HL-60 (cell line): ENCODE measurements at regions not wholly inside any gene's neighbourhood (a gene's known extent, or its start where the extent isn't known, plus 50 kb on each side); places are given as distances from the start of the nearest gene placed in this dataset.

Experiments
- DNase-seq, 2 experiments: peaks; one replicate each; pipeline ENCODE4 v3.0.0-alpha.2; 2010 to 2020; ENCODE audit warnings: low read depth in 1 of 2, low spot score in 1 of 2
- H3K27ac ChIP-seq: fragments of 250-450 bp; sonication (Bioruptor Pico); replicated peaks from 2 replicates; pipeline ENCODE4 v1.5.1; 2020; ENCODE audit warnings: mild to moderate bottlenecking, moderate library complexity
- H3K27me3 ChIP-seq: fragments of 250-450 bp; sonication (Bioruptor Pico); 2 replicates; pipeline ENCODE4 v1.5.1; 2021; ENCODE audit warnings: mild to moderate bottlenecking, moderate library complexity; ENCODE audit not compliant: insufficient read depth, poor library complexity, severe bottlenecking
- H3K4me3 ChIP-seq: replicated peaks from 2 replicates; pipeline ENCODE4 v1.5.1; 2011; ENCODE audit warnings: mild to moderate bottlenecking, control low read depth, low read length; ENCODE audit not compliant: insufficient read depth
- GABPA ChIP-seq: IDR thresholded peaks from 2 replicates; pipeline ENCODE4 v1.6.1; 2012; ENCODE audit warnings: low read depth
- POLR2AphosphoS5 ChIP-seq: IDR thresholded peaks from 2 replicates; pipeline ENCODE4 v1.6.1; 2012; ENCODE audit warnings: low read depth
- REST ChIP-seq: IDR thresholded peaks from 2 replicates; pipeline ENCODE4 v1.6.1; 2012; ENCODE audit warnings: low read depth; ENCODE audit not compliant: insufficient replicate concordance
- SPI1 ChIP-seq: IDR thresholded peaks from 2 replicates; pipeline ENCODE4 v1.6.1; 2012; ENCODE audit warnings: low read depth, mild to moderate bottlenecking, borderline replicate concordance
- TF ChIP-seq, protein P1 (sequence below): IDR thresholded peaks from one replicate; pipeline ENCODE4 v1.5.1; 2011; ENCODE audit warnings: low read length, control low read depth, inconsistent platforms; ENCODE audit not compliant: insufficient read depth

DNA sequence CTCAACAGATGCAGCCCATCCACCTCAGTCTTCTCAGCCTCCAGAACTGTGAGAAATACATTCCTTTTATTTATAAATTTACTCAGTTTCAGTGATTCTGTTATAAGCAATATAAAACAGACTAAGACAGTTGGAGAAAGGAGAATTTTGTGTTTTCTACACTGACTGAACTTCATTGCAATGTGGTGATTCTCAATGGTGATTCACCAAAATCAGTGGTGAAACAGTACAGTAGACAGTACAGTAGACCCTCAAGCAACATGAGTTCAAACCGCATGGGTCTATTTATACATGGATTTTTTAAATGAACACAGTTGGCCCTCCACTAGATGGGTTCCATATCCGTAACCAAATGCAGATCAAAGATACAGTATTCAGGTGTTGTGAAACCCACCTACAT lies 403.1 kb upstream of the TGFBR2 start:
- Histone ChIP-seq H3K27me3 (no peaks in the 10 kb centered on the region), H3K27ac (no peak overlapping the region)

DNA sequence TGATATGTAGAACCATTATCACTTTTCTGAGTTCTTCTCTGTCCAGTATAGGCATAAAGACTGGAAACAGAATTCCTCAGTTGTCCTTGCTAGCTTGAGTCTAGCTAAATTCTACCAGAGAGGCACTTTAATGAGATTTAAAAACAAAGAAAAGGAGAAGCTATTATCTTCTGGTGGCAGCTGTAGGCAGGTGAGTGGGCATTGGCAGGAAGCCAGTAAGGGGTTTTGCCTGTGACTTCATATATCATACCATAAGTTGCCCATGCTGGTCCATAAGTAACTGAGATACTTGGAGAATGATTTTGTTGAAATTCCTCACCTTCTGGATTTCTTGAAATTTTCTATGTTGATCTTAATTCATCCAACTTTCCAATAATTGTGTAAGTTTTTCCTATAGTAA lies 402.3 kb upstream of the TGFBR2 start:
- TF ChIP-seq REST (no peak), SPI1 (no peak), GABPA (no peak), POLR2AphosphoS5 (no peak)
- TF ChIP-seq, protein P1, sequence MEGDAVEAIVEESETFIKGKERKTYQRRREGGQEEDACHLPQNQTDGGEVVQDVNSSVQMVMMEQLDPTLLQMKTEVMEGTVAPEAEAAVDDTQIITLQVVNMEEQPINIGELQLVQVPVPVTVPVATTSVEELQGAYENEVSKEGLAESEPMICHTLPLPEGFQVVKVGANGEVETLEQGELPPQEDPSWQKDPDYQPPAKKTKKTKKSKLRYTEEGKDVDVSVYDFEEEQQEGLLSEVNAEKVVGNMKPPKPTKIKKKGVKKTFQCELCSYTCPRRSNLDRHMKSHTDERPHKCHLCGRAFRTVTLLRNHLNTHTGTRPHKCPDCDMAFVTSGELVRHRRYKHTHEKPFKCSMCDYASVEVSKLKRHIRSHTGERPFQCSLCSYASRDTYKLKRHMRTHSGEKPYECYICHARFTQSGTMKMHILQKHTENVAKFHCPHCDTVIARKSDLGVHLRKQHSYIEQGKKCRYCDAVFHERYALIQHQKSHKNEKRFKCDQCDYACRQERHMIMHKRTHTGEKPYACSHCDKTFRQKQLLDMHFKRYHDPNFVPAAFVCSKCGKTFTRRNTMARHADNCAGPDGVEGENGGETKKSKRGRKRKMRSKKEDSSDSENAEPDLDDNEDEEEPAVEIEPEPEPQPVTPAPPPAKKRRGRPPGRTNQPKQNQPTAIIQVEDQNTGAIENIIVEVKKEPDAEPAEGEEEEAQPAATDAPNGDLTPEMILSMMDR = no peak
- Histone ChIP-seq H3K27ac (no peak overlapping the region), H3K4me3 (no peak overlapping the region), H3K27me3 (no peaks in the 10 kb centered on the region)
- DNase-seq = no peak

More for the DNA sequence above, 403.1 kb upstream of the TGFBR2 start:
- no peak for DNase-seq
- H3K4me3 ChIP-seq = no peak overlapping the region
- no peak for TF ChIP-seq GABPA
- TF ChIP-seq SPI1 = no peak
- TF ChIP-seq, protein P1 = no peak
- TF ChIP-seq REST = no peak
- no peak for TF ChIP-seq POLR2AphosphoS5

DNA sequence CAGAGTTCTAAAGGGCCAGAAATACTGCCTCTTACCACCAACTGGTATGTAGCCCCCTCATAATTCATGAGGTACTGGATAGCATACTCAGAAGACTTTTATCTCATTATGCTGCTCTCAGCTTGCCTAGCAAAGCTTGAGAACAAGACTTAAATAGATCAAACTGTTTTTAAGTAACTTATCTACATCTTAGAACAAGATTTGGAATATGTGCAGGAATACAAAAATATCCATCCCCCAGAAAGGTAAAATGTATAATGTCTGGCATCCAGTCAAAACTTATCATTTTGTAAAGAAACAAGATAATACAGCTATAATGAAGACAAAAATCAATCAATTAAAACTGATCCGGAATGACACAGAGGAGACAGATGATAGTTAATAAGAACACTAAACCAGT lies 400.4 kb upstream of the TGFBR2 start:
- TF ChIP-seq POLR2AphosphoS5 (no peak), SPI1 (no peak), REST (no peak), GABPA (no peak)
- TF ChIP-seq, protein P1 = no peak
- Histone ChIP-seq H3K27ac (no peak overlapping the region), H3K4me3 (no peak overlapping the region), H3K27me3 (no peaks in the 10 kb centered on the region)
- DNase-seq = no peak
